Body of pancreas (tissue), 4 donors: ENCODE measurements at regions not wholly inside any gene's neighbourhood (a gene's known extent, or its start where the extent isn't known, plus 50 kb on each side); places are given as distances from the start of the nearest gene placed in this dataset.

ENCODE experiments used
- ATAC-seq: fragments of 150-250 bp; one replicate; pipeline ENCODE4 v1.9.1; 2016
- DNase-seq, 4 donors: peaks; one replicate each; pipeline ENCODE4 v3.0.0-alpha.2; 2019
- H3K27ac ChIP-seq, 4 donors: fragments of 200-600 bp; sonication (generic); 1 replicate in 3 of 4; 2 replicates in 1 of 4; pipeline versions ENCODE4 v1.5.1 to v1.6.1; 2016 to 2019; ENCODE audit warnings: mild to moderate bottlenecking in 1 of 4, mixed read lengths in 1 of 4, moderate library complexity in 1 of 4
- H3K27me3 ChIP-seq, 2 donors: fragments of 200-600 bp; sonication (generic); one replicate each; pipeline ENCODE4 v1.6.0; 2016; ENCODE audit warnings: mild to moderate bottlenecking in 1 of 2
- H3K36me3 ChIP-seq, 2 donors: fragments of 200-600 bp; sonication (generic); replicated peaks in 1 of 2; 2 replicates each; pipeline ENCODE4 v1.5.1; 2016; ENCODE audit warnings: low read depth in 2 of 2; ENCODE audit not compliant: insufficient read depth in 1 of 2
- H3K4me1 ChIP-seq: fragments of 200-600 bp; sonication (generic); one replicate; pipeline ENCODE4 v1.6.0; 2016
- H3K4me3 ChIP-seq, 2 donors: fragments of 200-600 bp; sonication (generic); 1 replicate in 1 of 2; 2 replicates in 1 of 2; pipeline ENCODE4 v1.5.1; 2016 to 2019
- H3K9me3 ChIP-seq, 3 donors: fragments of 200-600 bp; sonication (generic); 1 replicate in 2 of 3; 2 replicates in 1 of 3; pipeline ENCODE4 v1.5.1; 2016
- CTCF ChIP-seq, 7 experiments: fragments of 450-650 bp in 4 of 7; fragments of 200-600 bp in 3 of 7; sonication (generic) in 3 of 7; IDR thresholded peaks; one replicate each; pipeline ENCODE4 v1.5.1; 2016 to 2019; ENCODE audit warnings: antibody characterized with exemption in 7 of 7
- POLR2A ChIP-seq, 3 donors: fragments of 450-650 bp; IDR thresholded peaks; one replicate each; pipeline ENCODE4 v1.6.1; 2016; ENCODE audit warnings: antibody characterized with exemption in 3 of 3, mild to moderate bottlenecking in 2 of 3
- WGBS, 2 donors: methylation state at CpG; one replicate each; pipeline ENCODE4 v1.1.5; 2017; 5-methylcytosine and 5-hydroxymethylcytosine counted together
- intact Hi-C: fragments of 100-400 bp; cut with DNase I; formaldehyde crosslinking; loops from one replicate; pipeline ENCODE4 v1.15.1; 2023

- no peak overlapping the region for H3K27ac ChIP-seq
- WGBS, 2 donors = 94 to 96% methylated on average over 5 of the region's 5 CpGs
- H3K36me3 ChIP-seq = no peaks in the 10 kb centered on the region
- ATAC-seq (no peak), DNase-seq (no peak)
- TF ChIP-seq CTCF (IDR thresholded peaks at IDR 0.05) = no peak
- TF ChIP-seq POLR2A (IDR thresholded peaks at IDR 0.05) = no peak
- H3K4me1 ChIP-seq = no peaks in the 10 kb centered on the region
- no peak overlapping the region for H3K4me3 ChIP-seq
- no peaks in the 10 kb centered on the region for H3K27me3 ChIP-seq
- no peaks in the 10 kb centered on the region for H3K9me3 ChIP-seq
- intact Hi-C loops = no loop called here
Observed at GRCh38 chr10:44281662-44282061, 103.2 kb downstream of the CXCL12 start.

DNA sequence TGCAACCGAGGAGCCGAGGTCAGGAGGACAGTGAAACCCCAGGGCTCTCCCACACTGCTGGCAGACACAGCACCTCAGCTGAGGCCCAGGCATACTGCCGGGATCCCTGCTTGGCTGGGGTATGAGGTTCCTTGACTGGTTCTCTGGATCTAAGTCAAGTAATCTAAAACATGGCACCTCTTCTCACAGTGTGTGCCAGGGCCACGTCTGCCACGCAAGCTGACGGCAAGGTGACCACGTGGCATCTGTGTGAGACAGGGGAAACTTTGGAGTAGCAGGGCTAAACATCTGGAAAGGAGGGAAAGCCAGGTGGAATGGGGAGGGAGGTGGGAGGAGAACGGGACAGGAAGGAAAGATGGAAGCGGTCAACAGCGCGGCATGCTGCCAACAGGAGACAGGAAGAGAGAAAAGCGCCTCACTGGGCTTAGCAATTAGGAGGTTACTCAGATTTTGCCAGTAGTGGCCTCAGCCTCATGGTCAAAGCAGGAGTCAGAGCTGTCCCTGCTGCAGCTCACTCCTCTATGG lies 103.7 kb downstream of the CXCL12 start:
- intact Hi-C loops = no loop called here
- H3K27ac ChIP-seq = no peak overlapping the region
- H3K4me3 ChIP-seq = no peak overlapping the region
- H3K4me1 ChIP-seq = no peaks in the 10 kb centered on the region
- H3K36me3 ChIP-seq = no peaks in the 10 kb centered on the region
- 79% methylated on average over 12 of the region's 12 CpGs for WGBS, 2 donors
- no peaks in the 10 kb centered on the region for H3K9me3 ChIP-seq
- DNase-seq (no peak), ATAC-seq (no peak)
- TF ChIP-seq POLR2A (IDR thresholded peaks at IDR 0.05) (no peak), CTCF (IDR thresholded peaks at IDR 0.05) (no peak)
- H3K27me3 ChIP-seq = no peaks in the 10 kb centered on the region

GRCh38 chr10:44280226-44281014 lies 104.5 kb downstream of the CXCL12 start:
- no peaks in the 10 kb centered on the region for H3K36me3 ChIP-seq
- intact Hi-C loops = no loop called here
- no peak for ATAC-seq
- no peaks in the 10 kb centered on the region for H3K27me3 ChIP-seq
- H3K4me3 ChIP-seq = no peak overlapping the region
- no peaks in the 10 kb centered on the region for H3K9me3 ChIP-seq
- DNase-seq = no peak
- H3K4me1 ChIP-seq = no peaks in the 10 kb centered on the region
- WGBS, 2 donors = 91 to 94% methylated on average over 5 of the region's 5 CpGs
- H3K27ac ChIP-seq = no peak overlapping the region
- TF ChIP-seq POLR2A (IDR thresholded peaks at IDR 0.05) (no peak), CTCF (IDR thresholded peaks at IDR 0.05) (no peak)

GRCh38 chr10:44279426-44280126 lies 105.3 kb downstream of the CXCL12 start:
- ATAC-seq (no peak), DNase-seq (no peak)
- no peaks in the 10 kb centered on the region for H3K36me3 ChIP-seq
- H3K27ac ChIP-seq = no peak overlapping the region
- no peaks in the 10 kb centered on the region for H3K9me3 ChIP-seq
- H3K27me3 ChIP-seq = no peaks in the 10 kb centered on the region
- no peaks in the 10 kb centered on the region for H3K4me1 ChIP-seq
- H3K4me3 ChIP-seq = no peak overlapping the region
- TF ChIP-seq CTCF (IDR thresholded peaks at IDR 0.05) = no peak
- no peak for TF ChIP-seq POLR2A (IDR thresholded peaks at IDR 0.05)
- WGBS, 2 donors = 81 to 84% methylated on average over 7 of the region's 7 CpGs
- intact Hi-C loops = no loop called here
